CD4-positive, alpha-beta T cell (primary cell): ENCODE measurements at regions not wholly inside any gene's neighbourhood (a gene's known extent, or its start where the extent isn't known, plus 50 kb on each side); places are given as distances from the start of the nearest gene placed in this dataset.

Experiments
- ATAC-seq: fragments of 200-7000 bp; cut with Tn5 transposase; one replicate; pipeline ENCODE4 v1.10.0; 2022; ENCODE audit warnings: mild to moderate bottlenecking; ENCODE audit not compliant: poor library complexity
- CTCF ChIA-PET: fragments of 350-600 bp; sonication (Branson Sonifier 250); formaldehyde crosslinking; loops from one replicate; lab custom pipeline; 2021; ENCODE audit warnings: antibody characterized with exemption, inconsistent platforms; lab: Charles Lee
- POLR2A ChIA-PET: fragments of 350-600 bp; sonication (Branson Sonifier 250); formaldehyde crosslinking; loops from one replicate; lab custom pipeline; 2021; ENCODE audit warnings: antibody characterized with exemption, inconsistent platforms; lab: Charles Lee
- DNase-seq, 14 experiments: peaks; one replicate each; pipeline ENCODE4 v3.0.0-alpha.2; 2013 to 2020; ENCODE audit warnings: mixed read lengths in 2 of 14
- H3K27ac ChIP-seq, 2 donors: one replicate each; pipeline versions ENCODE4 v1.5.1 to v1.7.0; 2013; ENCODE audit warnings: low read length in 2 of 2, low read depth in 1 of 2, mild to moderate bottlenecking in 1 of 2
- H3K27me3 ChIP-seq, 2 experiments: 1 replicate in 1 of 2; 2 replicates in 1 of 2; pipeline versions ENCODE4 v1.6.1 to v1.7.0; 2013; ENCODE audit warnings: low read length in 2 of 2, control low read depth in 1 of 2, mild to moderate bottlenecking in 1 of 2, moderate library complexity in 1 of 2; ENCODE audit not compliant: insufficient read depth in 2 of 2, control insufficient read depth in 1 of 2
- H3K36me3 ChIP-seq: one replicate; pipeline ENCODE4 v1.6.1; 2013; ENCODE audit warnings: low read length, control low read depth; ENCODE audit not compliant: insufficient read depth
- H3K4me1 ChIP-seq: one replicate; pipeline ENCODE4 v1.6.1; 2013; ENCODE audit warnings: low read length, control low read depth; ENCODE audit not compliant: insufficient read depth
- H3K4me3 ChIP-seq: one replicate; pipeline ENCODE4 v1.5.1; 2013; ENCODE audit warnings: mild to moderate bottlenecking, low read length, moderate library complexity
- H3K9me3 ChIP-seq, 2 experiments: 1 replicate in 1 of 2; 2 replicates in 1 of 2; pipeline versions ENCODE4 v1.6.1 to v1.7.0; 2013; ENCODE audit warnings: low read length in 2 of 2, mild to moderate bottlenecking in 2 of 2, control low read depth in 1 of 2, moderate library complexity in 1 of 2; ENCODE audit not compliant: control insufficient read depth in 1 of 2, insufficient read depth in 1 of 2
- H3K27ac Mint-ChIP-seq: one replicate; pipeline ENCODE4 v1.8.0; 2020; ENCODE audit warnings: mixed read lengths
- H3K27me3 Mint-ChIP-seq: one replicate; pipeline ENCODE4 v1.8.0; 2021; ENCODE audit warnings: mixed read lengths
- H3K36me3 Mint-ChIP-seq: one replicate; pipeline ENCODE4 v1.8.0; 2021; ENCODE audit warnings: low read depth, mixed read lengths
- H3K4me1 Mint-ChIP-seq: one replicate; pipeline ENCODE4 v1.8.0; 2021; ENCODE audit warnings: low read depth, mixed read lengths
- H3K4me3 Mint-ChIP-seq: one replicate; pipeline ENCODE4 v1.8.0; 2020; ENCODE audit warnings: mild to moderate bottlenecking, mixed read lengths
- H3K9me3 Mint-ChIP-seq: one replicate; pipeline ENCODE4 v1.8.0; 2020; ENCODE audit warnings: mixed read lengths
- intact Hi-C, 2 experiments: fragments of 100-400 bp; cut with DNase I in 1 of 2; cut with micrococcal nuclease in 1 of 2; formaldehyde crosslinking; loops; one replicate each; pipeline versions ENCODE4 v1.15.1 to v1.9.0; 2023 to 2025; cut with DNase I, micrococcal nuclease
- TF ChIP-seq, protein P1 (sequence below): fragments of 200-600 bp; IDR thresholded peaks from one replicate; pipeline ENCODE4 v1.8.0; 2022; ENCODE audit warnings: antibody characterized with exemption, mild to moderate bottlenecking

- ChIA-PET POLR2A (no interaction called here), CTCF (no interaction called here)
- Mint-ChIP-seq H3K27me3 (no peaks in the 10 kb centered on the region), H3K36me3 (no peaks in the 10 kb centered on the region), H3K9me3 (peaks cover 18% of the 10 kb centered on the region), H3K4me1 (no peaks in the 10 kb centered on the region), H3K27ac (no peak overlapping the region), H3K4me3 (no peak overlapping the region)
- DNase-seq (no peak), ATAC-seq (no peak)
- TF ChIP-seq, protein P1, sequence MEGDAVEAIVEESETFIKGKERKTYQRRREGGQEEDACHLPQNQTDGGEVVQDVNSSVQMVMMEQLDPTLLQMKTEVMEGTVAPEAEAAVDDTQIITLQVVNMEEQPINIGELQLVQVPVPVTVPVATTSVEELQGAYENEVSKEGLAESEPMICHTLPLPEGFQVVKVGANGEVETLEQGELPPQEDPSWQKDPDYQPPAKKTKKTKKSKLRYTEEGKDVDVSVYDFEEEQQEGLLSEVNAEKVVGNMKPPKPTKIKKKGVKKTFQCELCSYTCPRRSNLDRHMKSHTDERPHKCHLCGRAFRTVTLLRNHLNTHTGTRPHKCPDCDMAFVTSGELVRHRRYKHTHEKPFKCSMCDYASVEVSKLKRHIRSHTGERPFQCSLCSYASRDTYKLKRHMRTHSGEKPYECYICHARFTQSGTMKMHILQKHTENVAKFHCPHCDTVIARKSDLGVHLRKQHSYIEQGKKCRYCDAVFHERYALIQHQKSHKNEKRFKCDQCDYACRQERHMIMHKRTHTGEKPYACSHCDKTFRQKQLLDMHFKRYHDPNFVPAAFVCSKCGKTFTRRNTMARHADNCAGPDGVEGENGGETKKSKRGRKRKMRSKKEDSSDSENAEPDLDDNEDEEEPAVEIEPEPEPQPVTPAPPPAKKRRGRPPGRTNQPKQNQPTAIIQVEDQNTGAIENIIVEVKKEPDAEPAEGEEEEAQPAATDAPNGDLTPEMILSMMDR = no peak
- H3K4me3 ChIP-seq = no peak overlapping the region
- H3K4me1 ChIP-seq = no peaks in the 10 kb centered on the region
- no peak overlapping the region for H3K27ac ChIP-seq
- H3K9me3 ChIP-seq = peaks cover 8 to 10% of the 10 kb centered on the region in 2 experiments
- H3K27me3 ChIP-seq = no peaks in the 10 kb centered on the region
- no peaks in the 10 kb centered on the region for H3K36me3 ChIP-seq
- intact Hi-C loops = no loop called here
Measured at GRCh38 chr12:90205165-90205564, 496.5 kb upstream of the ATP2B1 start.

DNA sequence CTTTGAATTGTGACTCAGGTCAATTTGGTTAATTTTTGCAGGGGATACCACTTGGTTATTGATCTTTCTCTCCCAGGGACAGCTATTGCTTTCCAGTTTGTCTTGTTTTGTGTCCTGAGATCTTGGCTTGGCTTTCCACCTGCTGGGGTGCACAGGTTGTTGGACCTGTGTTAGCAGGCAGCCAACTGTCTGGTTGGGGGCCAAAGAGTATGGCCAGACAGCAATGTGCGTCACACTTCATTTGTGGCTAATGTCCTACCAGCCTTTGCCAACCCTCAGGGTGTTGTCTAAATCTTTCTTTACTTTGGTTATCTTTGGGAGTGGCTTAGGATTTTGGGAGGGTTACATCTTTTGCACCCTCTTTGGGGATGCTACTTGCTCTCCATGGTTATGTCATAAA is 494.9 kb upstream of the ATP2B1 start:
- H3K27me3 Mint-ChIP-seq = no peaks in the 10 kb centered on the region
- H3K9me3 Mint-ChIP-seq = peaks cover 7% of the 10 kb centered on the region
- Histone ChIP-seq H3K9me3 (no peaks in the 10 kb centered on the region), H3K27ac (no peak overlapping the region), H3K4me3 (no peak overlapping the region), H3K27me3 (no peaks in the 10 kb centered on the region), H3K4me1 (no peaks in the 10 kb centered on the region), H3K36me3 (no peaks in the 10 kb centered on the region)
- TF ChIP-seq, protein P1 = no peak
- ChIA-PET POLR2A (no interaction called here), CTCF (no interaction called here)
- no peak overlapping the region for H3K4me3 Mint-ChIP-seq
- DNase-seq (no peak), ATAC-seq (no peak)
- intact Hi-C loops = no loop called here
- H3K36me3 Mint-ChIP-seq = no peaks in the 10 kb centered on the region
- H3K27ac Mint-ChIP-seq = no peak overlapping the region
- H3K4me1 Mint-ChIP-seq = peaks cover 16% of the 10 kb centered on the region

GRCh38 chr12:90199006-90199405 is 490.4 kb upstream of the ATP2B1 start:
- Mint-ChIP-seq H3K4me3 (no peak overlapping the region), H3K27ac (peak overlapping the region; percentile 38), H3K27me3 (no peaks in the 10 kb centered on the region), H3K9me3 (no peaks in the 10 kb centered on the region), H3K36me3 (no peaks in the 10 kb centered on the region), H3K4me1 (peaks cover 19% of the 10 kb centered on the region)
- DNase-seq (peak in 3 of 14 experiments; percentile 12 to 39 (median 22)), ATAC-seq (peak; percentile 61)
- no peaks in the 10 kb centered on the region for H3K36me3 ChIP-seq
- H3K4me1 ChIP-seq = no peaks in the 10 kb centered on the region
- no peak overlapping the region for H3K4me3 ChIP-seq
- H3K27ac ChIP-seq = no peak overlapping the region
- intact Hi-C loops = no loop called here
- TF ChIP-seq, protein P1 = no peak
- CTCF ChIA-PET = no interaction called here
- no peaks in the 10 kb centered on the region for H3K9me3 ChIP-seq
- POLR2A ChIA-PET = no interaction called here
- H3K27me3 ChIP-seq = no peaks in the 10 kb centered on the region
